GM12878 (cell line): ENCODE measurements at regions not wholly inside any gene's neighbourhood (a gene's known extent, or its start where the extent isn't known, plus 50 kb on each side); places are given as distances from the start of the nearest gene placed in this dataset.
A peak's percentile ranks its signal among the peaks of the same experiment; 100 is the strongest.

ENCODE experiments used
- ATF7 ChIP-seq: fragments of 450-650 bp; IDR thresholded peaks from 2 replicates; pipeline ENCODE4 v1.6.1; 2016; ENCODE audit warnings: low read depth, mild to moderate bottlenecking
- CREM ChIP-seq: IDR thresholded peaks from 2 replicates; pipeline ENCODE4 v1.6.1; 2014; ENCODE audit warnings: antibody characterized with exemption, low read depth
- EP300 ChIP-seq, 2 experiments: fragments of 150-350 bp in 1 of 2; IDR thresholded peaks; 2 replicates each; pipeline ENCODE4 v1.6.1; 2011 to 2012; ENCODE audit warnings: low read depth in 2 of 2, low read length in 2 of 2, borderline replicate concordance in 1 of 2, improper control_type of control experiment in 1 of 2, inconsistent platforms in 1 of 2; ENCODE audit not compliant: control insufficient read depth in 1 of 2
- FOXM1 ChIP-seq: IDR thresholded peaks from 2 replicates; pipeline ENCODE4 v1.6.1; 2012; ENCODE audit warnings: low read depth, mild to moderate bottlenecking, inconsistent platforms, low read length, moderate library complexity
- HDGF ChIP-seq: fragments of 450-650 bp; IDR thresholded peaks from 2 replicates; pipeline ENCODE4 v1.6.1; 2016; ENCODE audit warnings: antibody characterized with exemption
- IKZF1 ChIP-seq: fragments of 450-650 bp; conservative IDR thresholded peaks from 2 replicates; pipeline ENCODE4 v1.6.1; 2017; ENCODE audit warnings: antibody characterized with exemption, mild to moderate bottlenecking
- MEF2B ChIP-seq: fragments of 450-650 bp; IDR thresholded peaks from 2 replicates; pipeline ENCODE4 v1.6.1; 2018; ENCODE audit warnings: mild to moderate bottlenecking, moderate library complexity; ENCODE audit not compliant: partially characterized antibody, poor library complexity, severe bottlenecking
- MYB ChIP-seq: fragments of 150-350 bp; IDR thresholded peaks from 2 replicates; pipeline ENCODE4 v1.6.1; 2014; ENCODE audit warnings: mild to moderate bottlenecking, low read depth, low read length, borderline replicate concordance
- NFIC ChIP-seq: IDR thresholded peaks from 2 replicates; pipeline ENCODE4 v1.6.1; 2012; ENCODE audit warnings: low read depth, mild to moderate bottlenecking, inconsistent platforms, low read length, moderate library complexity
- NFYA ChIP-seq: IDR thresholded peaks from 2 replicates; pipeline ENCODE4 v1.6.1; 2011; ENCODE audit warnings: low read depth, mild to moderate bottlenecking, low read length, improper control_type of control experiment, borderline replicate concordance
- NR2C1 ChIP-seq: fragments of 450-650 bp; IDR thresholded peaks from 2 replicates; pipeline ENCODE4 v1.6.1; 2017; ENCODE audit warnings: antibody characterized with exemption, mild to moderate bottlenecking, moderate library complexity
- NRF1 ChIP-seq: conservative IDR thresholded peaks from 2 replicates; pipeline ENCODE4 v1.6.1; 2011; ENCODE audit warnings: mild to moderate bottlenecking, low read depth, low read length, improper control_type of control experiment
- POU2F2 ChIP-seq: IDR thresholded peaks from 3 replicates; pipeline ENCODE4 v1.6.1; 2011; ENCODE audit warnings: low read depth, mild to moderate bottlenecking, low read length, borderline replicate concordance
- RAD51 ChIP-seq: fragments of 450-650 bp; IDR thresholded peaks from 2 replicates; pipeline ENCODE4 v1.6.1; 2016; ENCODE audit warnings: moderate library complexity, mild to moderate bottlenecking, inconsistent platforms
- SMC3 ChIP-seq: IDR thresholded peaks from 2 replicates; pipeline ENCODE4 v1.6.1; 2011; ENCODE audit warnings: low read length, improper control_type of control experiment, borderline replicate concordance
- SREBF1 ChIP-seq: IDR thresholded peaks from 2 replicates; pipeline ENCODE4 v1.6.1; 2012; ENCODE audit warnings: mild to moderate bottlenecking, low read length
- TBL1XR1 ChIP-seq: IDR thresholded peaks from 2 replicates; pipeline ENCODE4 v1.6.1; 2012; ENCODE audit warnings: low read depth, low read length, improper control_type of control experiment
- YY1 ChIP-seq: IDR thresholded peaks from 2 replicates; pipeline ENCODE4 v1.6.1; 2011; ENCODE audit warnings: low read depth, mild to moderate bottlenecking, low read length
- TF ChIP-seq, protein P1 (sequence below): fragments of 450-650 bp; IDR thresholded peaks from 2 replicates; pipeline ENCODE4 v1.6.1; 2017; ENCODE audit warnings: antibody characterized with exemption, mild to moderate bottlenecking, moderate library complexity
- TF ChIP-seq, protein P2 (sequence below): IDR thresholded peaks from 2 replicates; pipeline ENCODE4 v1.6.1; 2011; ENCODE audit warnings: borderline replicate concordance, low read depth, mild to moderate bottlenecking, moderate library complexity, low read length; ENCODE audit not compliant: insufficient read depth, poor library complexity, severe bottlenecking
- TF ChIP-seq, protein P3 (sequence below): IDR thresholded peaks from 2 replicates; pipeline ENCODE4 v1.6.1; 2012; ENCODE audit warnings: mild to moderate bottlenecking, low read depth, low read length
- TF ChIP-seq, protein P4 (sequence below): IDR thresholded peaks from 2 replicates; pipeline ENCODE4 v1.6.1; 2011; ENCODE audit warnings: low read depth, low read length, improper control_type of control experiment, borderline replicate concordance

DNA sequence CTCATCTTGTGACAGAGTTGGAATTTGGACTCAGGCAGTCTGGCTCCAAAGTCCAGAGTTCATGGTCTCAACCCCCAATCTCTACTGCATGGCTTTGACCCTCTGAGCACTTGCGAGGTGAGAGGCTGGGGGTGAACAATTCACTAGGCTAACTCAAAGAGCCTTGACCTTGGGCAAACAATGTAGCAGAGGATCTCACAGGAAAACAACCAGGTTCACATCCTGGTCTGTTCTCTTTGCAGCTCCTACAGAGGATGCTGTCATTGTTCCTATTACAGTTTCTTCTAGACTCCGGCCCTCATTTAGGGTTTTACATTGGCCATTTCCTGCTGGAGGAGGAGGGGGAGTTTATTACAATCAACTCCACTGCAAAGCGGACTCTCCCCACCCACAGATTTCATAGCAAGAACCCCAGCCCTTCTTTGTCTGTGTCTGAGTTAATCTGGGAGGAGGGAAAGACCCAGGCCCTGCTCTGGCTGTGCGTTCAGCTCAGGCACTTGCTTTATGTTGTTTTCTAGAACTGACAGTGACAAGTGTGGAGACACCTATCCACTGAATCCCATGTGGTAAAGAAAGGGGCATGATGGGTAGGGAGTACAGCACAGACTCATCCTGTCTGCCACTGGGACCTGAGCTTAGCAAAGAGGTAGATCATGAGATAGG, 101.6 kb downstream of the LBH start (continued):
- peak; percentile 65 for TF ChIP-seq ATF7
- TF ChIP-seq RAD51: no peak
- TF ChIP-seq, protein P1, sequence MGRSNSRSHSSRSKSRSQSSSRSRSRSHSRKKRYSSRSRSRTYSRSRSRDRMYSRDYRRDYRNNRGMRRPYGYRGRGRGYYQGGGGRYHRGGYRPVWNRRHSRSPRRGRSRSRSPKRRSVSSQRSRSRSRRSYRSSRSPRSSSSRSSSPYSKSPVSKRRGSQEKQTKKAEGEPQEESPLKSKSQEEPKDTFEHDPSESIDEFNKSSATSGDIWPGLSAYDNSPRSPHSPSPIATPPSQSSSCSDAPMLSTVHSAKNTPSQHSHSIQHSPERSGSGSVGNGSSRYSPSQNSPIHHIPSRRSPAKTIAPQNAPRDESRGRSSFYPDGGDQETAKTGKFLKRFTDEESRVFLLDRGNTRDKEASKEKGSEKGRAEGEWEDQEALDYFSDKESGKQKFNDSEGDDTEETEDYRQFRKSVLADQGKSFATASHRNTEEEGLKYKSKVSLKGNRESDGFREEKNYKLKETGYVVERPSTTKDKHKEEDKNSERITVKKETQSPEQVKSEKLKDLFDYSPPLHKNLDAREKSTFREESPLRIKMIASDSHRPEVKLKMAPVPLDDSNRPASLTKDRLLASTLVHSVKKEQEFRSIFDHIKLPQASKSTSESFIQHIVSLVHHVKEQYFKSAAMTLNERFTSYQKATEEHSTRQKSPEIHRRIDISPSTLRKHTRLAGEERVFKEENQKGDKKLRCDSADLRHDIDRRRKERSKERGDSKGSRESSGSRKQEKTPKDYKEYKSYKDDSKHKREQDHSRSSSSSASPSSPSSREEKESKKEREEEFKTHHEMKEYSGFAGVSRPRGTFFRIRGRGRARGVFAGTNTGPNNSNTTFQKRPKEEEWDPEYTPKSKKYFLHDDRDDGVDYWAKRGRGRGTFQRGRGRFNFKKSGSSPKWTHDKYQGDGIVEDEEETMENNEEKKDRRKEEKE: no peak
- no peak; the same call in 1 of the 2 replicates for TF ChIP-seq SMC3
- peak; percentile 72 for TF ChIP-seq IKZF1
- peak in 1 of 2 experiments; percentile 60; a peak in 1 of 4 replicates for TF ChIP-seq EP300 (IDR thresholded peaks at IDR 0.05; ENCODE audit: borderline replicate concordance in 1 of 2, control insufficient read depth in 1 of 2, low read depth in 2 of 2, low read length in 2 of 2)
- TF ChIP-seq, protein P2, sequence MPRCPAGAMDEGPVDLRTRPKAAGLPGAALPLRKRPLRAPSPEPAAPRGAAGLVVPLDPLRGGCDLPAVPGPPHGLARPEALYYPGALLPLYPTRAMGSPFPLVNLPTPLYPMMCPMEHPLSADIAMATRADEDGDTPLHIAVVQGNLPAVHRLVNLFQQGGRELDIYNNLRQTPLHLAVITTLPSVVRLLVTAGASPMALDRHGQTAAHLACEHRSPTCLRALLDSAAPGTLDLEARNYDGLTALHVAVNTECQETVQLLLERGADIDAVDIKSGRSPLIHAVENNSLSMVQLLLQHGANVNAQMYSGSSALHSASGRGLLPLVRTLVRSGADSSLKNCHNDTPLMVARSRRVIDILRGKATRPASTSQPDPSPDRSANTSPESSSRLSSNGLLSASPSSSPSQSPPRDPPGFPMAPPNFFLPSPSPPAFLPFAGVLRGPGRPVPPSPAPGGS: peak; percentile 71
- TF ChIP-seq HDGF: no peak
- peak; percentile 65; the same call in 1 of the 2 replicates for TF ChIP-seq YY1
- TF ChIP-seq, protein P3, sequence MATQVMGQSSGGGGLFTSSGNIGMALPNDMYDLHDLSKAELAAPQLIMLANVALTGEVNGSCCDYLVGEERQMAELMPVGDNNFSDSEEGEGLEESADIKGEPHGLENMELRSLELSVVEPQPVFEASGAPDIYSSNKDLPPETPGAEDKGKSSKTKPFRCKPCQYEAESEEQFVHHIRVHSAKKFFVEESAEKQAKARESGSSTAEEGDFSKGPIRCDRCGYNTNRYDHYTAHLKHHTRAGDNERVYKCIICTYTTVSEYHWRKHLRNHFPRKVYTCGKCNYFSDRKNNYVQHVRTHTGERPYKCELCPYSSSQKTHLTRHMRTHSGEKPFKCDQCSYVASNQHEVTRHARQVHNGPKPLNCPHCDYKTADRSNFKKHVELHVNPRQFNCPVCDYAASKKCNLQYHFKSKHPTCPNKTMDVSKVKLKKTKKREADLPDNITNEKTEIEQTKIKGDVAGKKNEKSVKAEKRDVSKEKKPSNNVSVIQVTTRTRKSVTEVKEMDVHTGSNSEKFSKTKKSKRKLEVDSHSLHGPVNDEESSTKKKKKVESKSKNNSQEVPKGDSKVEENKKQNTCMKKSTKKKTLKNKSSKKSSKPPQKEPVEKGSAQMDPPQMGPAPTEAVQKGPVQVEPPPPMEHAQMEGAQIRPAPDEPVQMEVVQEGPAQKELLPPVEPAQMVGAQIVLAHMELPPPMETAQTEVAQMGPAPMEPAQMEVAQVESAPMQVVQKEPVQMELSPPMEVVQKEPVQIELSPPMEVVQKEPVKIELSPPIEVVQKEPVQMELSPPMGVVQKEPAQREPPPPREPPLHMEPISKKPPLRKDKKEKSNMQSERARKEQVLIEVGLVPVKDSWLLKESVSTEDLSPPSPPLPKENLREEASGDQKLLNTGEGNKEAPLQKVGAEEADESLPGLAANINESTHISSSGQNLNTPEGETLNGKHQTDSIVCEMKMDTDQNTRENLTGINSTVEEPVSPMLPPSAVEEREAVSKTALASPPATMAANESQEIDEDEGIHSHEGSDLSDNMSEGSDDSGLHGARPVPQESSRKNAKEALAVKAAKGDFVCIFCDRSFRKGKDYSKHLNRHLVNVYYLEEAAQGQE: no peak
- TF ChIP-seq MEF2B: peak; percentile 46
- peak; percentile 56 for TF ChIP-seq NR2C1
- no peak for TF ChIP-seq MYB
- TF ChIP-seq NRF1: no peak
- TF ChIP-seq, protein P4, sequence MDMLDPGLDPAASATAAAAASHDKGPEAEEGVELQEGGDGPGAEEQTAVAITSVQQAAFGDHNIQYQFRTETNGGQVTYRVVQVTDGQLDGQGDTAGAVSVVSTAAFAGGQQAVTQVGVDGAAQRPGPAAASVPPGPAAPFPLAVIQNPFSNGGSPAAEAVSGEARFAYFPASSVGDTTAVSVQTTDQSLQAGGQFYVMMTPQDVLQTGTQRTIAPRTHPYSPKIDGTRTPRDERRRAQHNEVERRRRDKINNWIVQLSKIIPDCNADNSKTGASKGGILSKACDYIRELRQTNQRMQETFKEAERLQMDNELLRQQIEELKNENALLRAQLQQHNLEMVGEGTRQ: no peak
- peak; percentile 81 for TF ChIP-seq NFIC
- 0 out of 2 replicates have a peak, but pooled peaks have one; percentile 39 for TF ChIP-seq TBL1XR1
- TF ChIP-seq POU2F2: 0 out of 3 replicates have a peak, but pooled peaks have one; percentile 47
- TF ChIP-seq SREBF1: no peak
- peak; percentile 65; the same call in 1 of the 2 replicates for TF ChIP-seq CREM
- TF ChIP-seq NFYA: no peak
- peak; percentile 67; the same call in 1 of the 2 replicates for TF ChIP-seq FOXM1
